GM18508 (cell line): ENCODE measurements at regions not wholly inside any gene's neighbourhood (a gene's known extent, or its start where the extent isn't known, plus 50 kb on each side); places are given as distances from the start of the nearest gene placed in this dataset.
"Not testable (repeated sequence)": the region's sequence is repeated elsewhere in the genome, so short reads cannot be mapped to it uniquely, and the experiment has no call there.

Source experiments
- ATAC-seq: cut with Tn5 transposase; IDR thresholded peaks from one replicate; pipeline ENCODE4 v1.9.1; 2021; ENCODE audit warnings: moderate number of reproducible peaks; ENCODE audit not compliant: insufficient read depth, unreplicated experiment

DNA sequence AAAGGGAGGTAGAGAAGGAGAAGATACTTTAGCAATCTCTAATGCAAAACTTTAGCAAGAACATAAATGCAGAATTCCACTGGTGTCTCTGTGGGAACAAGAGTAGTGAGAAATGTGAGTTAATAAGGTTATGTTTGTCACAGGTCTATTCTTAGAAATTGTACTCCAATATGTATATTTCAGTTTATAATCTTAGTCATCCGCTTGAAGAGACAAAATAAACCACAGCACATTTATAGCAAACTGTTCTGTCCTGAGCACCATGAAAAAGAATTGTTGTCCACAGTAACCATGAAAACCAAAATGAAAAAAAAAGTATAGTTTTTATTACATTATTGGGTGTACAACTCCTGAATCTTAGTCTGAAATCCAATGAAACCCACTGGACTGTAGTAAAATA lies 93.6 kb upstream of the TSLP start:
- ATAC-seq = no peak

DNA sequence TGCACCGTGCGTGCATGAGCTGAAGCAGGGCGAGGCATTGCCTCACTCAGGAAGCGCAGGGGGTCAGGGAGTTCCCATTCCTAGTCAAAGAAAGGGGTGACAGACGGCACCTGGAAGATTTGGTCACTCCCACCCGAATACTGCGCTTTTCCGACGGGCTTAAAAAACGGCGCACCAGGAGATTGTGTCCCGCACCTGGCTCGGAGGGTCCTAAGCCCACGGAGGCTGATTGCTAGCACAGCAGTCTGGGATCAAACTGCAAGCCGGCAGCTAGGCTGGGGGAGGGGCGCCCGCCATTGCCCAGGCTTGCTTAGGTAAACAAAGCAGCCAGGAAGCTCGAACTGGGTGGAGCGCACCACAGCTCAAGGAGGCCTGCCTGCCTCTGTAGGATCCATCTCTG lies 85.6 kb upstream of the TSLP start:
- not testable (repeated sequence) for ATAC-seq

DNA sequence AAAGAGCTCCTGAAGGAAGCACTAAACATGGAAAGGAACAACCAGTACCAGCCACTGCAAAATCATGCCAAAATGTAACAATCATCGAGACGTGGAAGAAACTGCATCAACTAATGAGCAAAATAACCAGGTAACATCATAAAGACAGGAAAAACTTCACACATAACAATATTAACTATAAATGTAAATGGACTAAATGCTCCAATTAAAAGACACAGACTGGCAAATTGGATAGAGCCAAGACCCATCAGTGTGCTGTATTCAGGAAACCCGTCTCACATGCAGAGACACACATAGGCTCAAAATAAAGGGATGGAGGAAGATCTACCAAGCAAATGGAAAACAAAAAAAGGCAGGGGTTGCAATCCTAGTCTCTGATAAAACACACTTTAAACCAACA lies 83.9 kb upstream of the TSLP start:
- not testable (repeated sequence) for ATAC-seq

DNA sequence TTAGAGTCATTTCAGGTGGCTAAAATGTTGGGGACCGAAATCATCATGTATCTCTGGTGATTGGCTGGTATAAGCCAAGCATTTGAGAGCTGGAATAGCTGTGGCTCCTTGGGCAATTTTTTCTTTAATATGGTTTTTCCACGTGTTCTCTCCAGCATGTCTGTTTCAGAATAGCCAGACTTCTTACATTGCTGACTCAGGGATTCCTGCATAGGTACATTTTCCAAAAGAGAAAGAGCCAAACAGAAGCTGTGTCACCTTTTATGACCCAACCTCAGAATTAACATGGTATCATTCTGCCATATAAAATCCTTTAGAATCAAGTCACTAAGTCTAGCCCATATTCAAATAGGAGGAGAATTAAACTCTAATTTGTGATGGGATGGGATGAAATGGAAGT lies 74.8 kb upstream of the TSLP start:
- ATAC-seq = no peak

DNA sequence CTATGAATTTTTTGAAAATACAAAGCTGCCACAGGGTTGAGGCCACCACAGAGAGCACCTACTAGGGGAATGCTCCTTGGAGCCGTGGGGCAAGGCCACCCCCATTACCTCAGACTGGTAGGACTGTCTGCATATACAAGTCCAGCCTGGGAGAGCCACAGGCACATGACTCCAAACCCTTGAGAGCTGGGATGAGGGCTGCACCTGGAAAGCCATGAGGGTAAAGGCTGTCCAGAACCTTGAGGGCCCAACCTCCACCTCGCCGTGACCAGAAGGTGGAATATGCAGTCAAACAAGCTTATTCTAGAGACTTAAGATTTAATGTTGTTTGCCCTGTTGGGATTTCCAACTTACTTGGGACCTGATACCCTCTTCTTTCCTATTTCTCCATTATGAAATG lies 69.5 kb upstream of the TSLP start:
- ATAC-seq = no peak

DNA sequence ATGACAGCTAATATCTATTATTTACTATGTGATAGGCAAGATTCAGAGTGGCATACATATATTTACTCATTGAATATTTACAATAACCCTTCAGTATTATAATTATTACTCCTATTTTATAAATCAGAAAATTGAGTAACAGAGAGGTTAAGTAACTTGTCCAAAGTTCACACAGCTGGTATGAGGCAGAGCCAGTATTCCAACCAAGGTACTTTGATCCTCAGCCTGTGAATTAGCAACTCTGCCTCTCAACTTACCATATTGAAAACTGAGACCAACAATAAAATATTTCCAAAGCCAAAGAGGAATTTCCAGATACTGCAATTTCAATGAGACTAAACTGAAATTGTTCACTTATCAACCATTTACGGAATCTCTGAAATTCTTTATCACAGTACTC lies 67.9 kb upstream of the TSLP start:
- ATAC-seq = no peak

DNA sequence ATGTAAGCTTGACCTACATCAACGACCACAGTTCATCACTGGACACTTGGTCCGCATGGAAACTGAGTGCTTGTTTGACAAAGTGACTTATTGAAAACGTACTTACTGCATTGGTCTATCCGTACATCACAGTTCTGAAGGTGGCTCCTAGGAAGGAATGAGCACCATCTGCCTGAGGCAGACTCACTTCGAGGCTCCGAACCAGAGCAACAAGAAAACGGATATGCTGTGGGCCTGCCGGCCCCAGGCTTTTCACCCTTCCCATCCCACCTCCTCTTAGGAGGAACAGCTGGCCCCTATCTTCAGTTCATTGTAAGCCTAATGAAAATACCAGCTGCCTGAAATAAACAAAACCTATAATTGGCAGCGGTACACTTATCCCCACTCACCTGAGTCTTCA lies 67.2 kb upstream of the TSLP start:
- ATAC-seq = no peak

DNA sequence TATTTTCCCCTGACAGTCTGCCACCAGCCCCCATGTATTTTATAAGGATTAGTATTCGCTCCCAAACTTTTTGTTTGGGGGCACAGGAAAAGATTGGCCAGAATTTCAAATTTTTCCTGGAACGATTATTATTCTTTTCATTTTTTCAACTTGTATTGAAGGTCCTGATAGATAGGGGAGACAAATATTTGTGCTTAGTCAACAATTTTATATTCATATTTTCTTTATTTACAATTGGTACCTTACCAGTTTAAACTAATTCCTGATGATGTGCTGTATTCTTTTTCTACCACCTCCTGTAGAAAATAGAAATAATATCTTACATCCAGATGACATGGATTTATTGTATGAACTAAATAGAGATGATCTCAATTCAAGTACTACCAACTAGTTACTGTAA lies 60.7 kb upstream of the TSLP start:
- no peak for ATAC-seq

DNA sequence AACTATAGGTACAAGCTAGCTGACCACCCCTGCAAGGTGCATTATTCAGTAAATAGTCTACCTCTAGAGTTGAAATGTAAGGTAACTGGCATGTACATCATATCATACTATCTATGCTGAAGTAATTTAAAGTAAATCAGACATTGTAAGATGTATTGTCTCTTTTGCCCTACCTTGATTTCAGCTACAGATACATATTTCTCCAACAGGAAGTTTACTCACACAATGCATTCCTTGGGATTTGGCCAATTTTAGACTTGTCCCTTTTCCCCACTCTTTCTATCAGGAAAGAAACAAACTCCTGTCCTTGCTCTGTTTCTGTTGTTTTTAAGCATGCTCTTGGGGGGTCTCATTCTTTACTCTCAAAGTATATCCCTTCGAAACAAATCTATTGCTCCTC lies 58.5 kb upstream of the TSLP start:
- no peak for ATAC-seq

DNA sequence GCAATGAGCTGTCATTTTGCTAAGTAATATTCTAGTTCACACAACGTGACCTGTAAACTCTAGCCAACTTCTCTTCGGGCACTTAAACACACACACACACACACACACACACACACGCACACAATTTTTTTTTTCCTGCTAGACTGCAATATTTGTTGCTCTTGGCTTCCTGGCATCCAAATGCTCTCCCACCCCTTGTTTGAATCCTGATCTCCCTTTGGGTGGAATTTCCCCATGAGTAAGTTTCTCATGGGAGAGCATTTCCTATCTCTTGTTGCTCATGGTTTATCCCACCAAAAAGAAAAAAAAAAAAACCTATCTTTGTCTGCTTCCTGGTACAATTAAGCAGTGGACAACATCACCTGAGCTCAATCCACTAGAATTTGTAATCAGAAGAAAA lies 54.7 kb upstream of the TSLP start:
- no peak for ATAC-seq

DNA sequence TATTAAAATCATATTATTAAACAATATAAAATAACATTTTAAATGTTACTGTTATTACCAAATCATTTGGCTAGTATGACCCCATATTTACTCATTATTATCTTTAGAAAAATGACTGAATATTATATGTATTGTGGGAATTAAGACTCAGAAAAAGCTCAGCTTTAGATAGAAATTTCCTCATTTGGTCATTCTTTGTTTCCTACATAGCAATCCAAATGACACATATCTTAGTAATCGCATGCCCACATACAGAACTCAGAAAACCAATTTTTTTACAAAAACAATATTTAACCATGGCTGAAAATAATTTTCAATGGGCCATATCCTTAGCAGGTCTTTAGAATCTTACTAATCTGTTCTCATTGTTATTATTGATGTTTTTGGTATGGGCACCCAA lies 53.8 kb upstream of the TSLP start:
- ATAC-seq = no peak
